ENCODE measurements at regions not wholly inside any gene's neighbourhood (a gene's known extent, or its start where the extent isn't known, plus 50 kb on each side); places are given as distances from the start of the nearest gene placed in this dataset.

DNA sequence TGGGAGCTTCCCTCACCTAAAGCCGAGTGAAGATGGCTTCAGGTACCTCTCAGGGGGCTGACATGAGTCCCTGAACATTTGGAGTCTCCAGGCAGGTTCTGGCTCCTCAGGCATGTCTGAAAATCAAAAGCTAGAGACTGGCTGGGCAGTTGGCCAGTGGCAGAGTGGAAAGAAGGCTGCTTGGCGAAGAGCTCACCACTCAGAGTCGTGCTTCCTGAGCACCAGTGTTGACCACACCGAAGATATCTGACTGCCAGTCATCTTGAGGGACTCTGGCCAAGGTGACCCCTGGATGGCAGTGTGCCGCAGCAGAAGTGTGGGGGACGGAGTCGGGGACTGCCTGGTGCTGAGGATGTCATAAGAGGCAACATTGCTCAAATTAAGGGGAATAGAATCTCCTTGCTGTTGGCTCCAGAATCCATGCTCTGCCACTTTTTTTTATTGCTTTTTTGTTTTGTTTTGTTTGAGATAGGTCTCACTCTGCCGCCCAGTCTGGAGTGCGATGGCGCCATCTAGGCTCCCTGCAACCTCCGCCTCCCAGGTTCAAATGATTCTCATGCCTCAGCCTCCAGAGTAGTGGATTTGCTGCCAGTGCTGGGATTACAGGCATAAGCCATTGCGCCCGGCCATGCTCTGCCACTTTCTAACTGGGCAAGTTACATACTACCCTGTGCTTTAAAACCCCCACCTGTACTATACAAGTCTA is 172.5 kb upstream of the GATB start:
- TF ChIP-seq REST (IDR thresholded peaks at IDR 0.05; ENCODE audit: low read depth, low read length) (no peak), NFYA (IDR thresholded peaks at IDR 0.05; ENCODE audit: borderline replicate concordance, low read depth, low read length) (no peak), EP300 (IDR thresholded peaks at IDR 0.05; ENCODE audit: borderline replicate concordance in 1 of 2, control insufficient read depth in 1 of 2, low read depth in 2 of 2, low read length in 2 of 2) (no peak), ELK1 (IDR thresholded peaks at IDR 0.05; ENCODE audit: low read depth, low read length) (no peak), BRCA1 (IDR thresholded peaks at IDR 0.05; ENCODE audit: low read depth, low read length) (no peak), EZH2 (IDR thresholded peaks at IDR 0.05; ENCODE audit: borderline replicate concordance, control insufficient read depth, low read depth, low read length) (no peak)
- TF ChIP-seq, protein P1, sequence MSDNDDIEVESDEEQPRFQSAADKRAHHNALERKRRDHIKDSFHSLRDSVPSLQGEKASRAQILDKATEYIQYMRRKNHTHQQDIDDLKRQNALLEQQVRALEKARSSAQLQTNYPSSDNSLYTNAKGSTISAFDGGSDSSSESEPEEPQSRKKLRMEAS (IDR thresholded peaks at IDR 0.05; ENCODE audit: low read depth, low read length), result no peak
- TF ChIP-seq, protein P2, sequence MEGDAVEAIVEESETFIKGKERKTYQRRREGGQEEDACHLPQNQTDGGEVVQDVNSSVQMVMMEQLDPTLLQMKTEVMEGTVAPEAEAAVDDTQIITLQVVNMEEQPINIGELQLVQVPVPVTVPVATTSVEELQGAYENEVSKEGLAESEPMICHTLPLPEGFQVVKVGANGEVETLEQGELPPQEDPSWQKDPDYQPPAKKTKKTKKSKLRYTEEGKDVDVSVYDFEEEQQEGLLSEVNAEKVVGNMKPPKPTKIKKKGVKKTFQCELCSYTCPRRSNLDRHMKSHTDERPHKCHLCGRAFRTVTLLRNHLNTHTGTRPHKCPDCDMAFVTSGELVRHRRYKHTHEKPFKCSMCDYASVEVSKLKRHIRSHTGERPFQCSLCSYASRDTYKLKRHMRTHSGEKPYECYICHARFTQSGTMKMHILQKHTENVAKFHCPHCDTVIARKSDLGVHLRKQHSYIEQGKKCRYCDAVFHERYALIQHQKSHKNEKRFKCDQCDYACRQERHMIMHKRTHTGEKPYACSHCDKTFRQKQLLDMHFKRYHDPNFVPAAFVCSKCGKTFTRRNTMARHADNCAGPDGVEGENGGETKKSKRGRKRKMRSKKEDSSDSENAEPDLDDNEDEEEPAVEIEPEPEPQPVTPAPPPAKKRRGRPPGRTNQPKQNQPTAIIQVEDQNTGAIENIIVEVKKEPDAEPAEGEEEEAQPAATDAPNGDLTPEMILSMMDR (IDR thresholded peaks at IDR 0.05 in 2 of 3, conservative IDR thresholded peaks at IDR 0.05 in 1 of 3; ENCODE audit: control insufficient read depth in 2 of 3, extremely low read depth in 1 of 3, insufficient read depth in 1 of 3, low read depth in 3 of 3, low read length in 3 of 3), result no peak

Measured in GM12878 (cell line).